HEK293 (cell line): ENCODE measurements at regions not wholly inside any gene's neighbourhood (a gene's known extent, or its start where the extent isn't known, plus 50 kb on each side); places are given as distances from the start of the nearest gene placed in this dataset.
"Not testable (repeated sequence)": the region's sequence is repeated elsewhere in the genome, so short reads cannot be mapped to it uniquely, and the experiment has no call there.

Experiments used
- CTCF ChIA-PET: fragments of 350-600 bp; formaldehyde crosslinking; extraction: SDS; loops from one replicate; lab custom pipeline; 2021; ENCODE audit warnings: antibody characterized with exemption; lab: Yijun Ruan, JAX
- POLR2A ChIA-PET: fragments of 300-600 bp; formaldehyde crosslinking; extraction: SDS; loops from one replicate; lab custom pipeline; 2020; ENCODE audit warnings: antibody characterized with exemption, inconsistent platforms; lab: Yijun Ruan, JAX
- H3K27ac ChIP-seq: fragments of 200-500 bp; sonication (Bioruptor generic); 2 replicates; pipeline ENCODE4 v1.5.1; 2014; ENCODE audit warnings: low read depth, low read length, control low read depth, inconsistent platforms; ENCODE audit errors: extremely low read depth
- H3K36me3 ChIP-seq, 2 experiments: fragments of 200-500 bp in 1 of 2; sonication (Bioruptor generic) in 1 of 2; 1 replicate in 1 of 2; 2 replicates in 1 of 2; pipeline ENCODE4 v1.5.1; 2014 to 2017; ENCODE audit warnings: inconsistent platforms in 2 of 2, low read length in 2 of 2; ENCODE audit not compliant: control insufficient read depth in 2 of 2, insufficient read depth in 1 of 2
- H3K4me1 ChIP-seq: fragments of 200-500 bp; sonication (Bioruptor generic); 2 replicates; pipeline ENCODE4 v1.5.1; 2014; ENCODE audit warnings: mild to moderate bottlenecking, low read length, inconsistent platforms; ENCODE audit not compliant: control insufficient read depth, insufficient read depth
- H3K4me3 ChIP-seq: 2 replicates; pipeline ENCODE4 v1.5.1; 2011; ENCODE audit warnings: low read depth, mild to moderate bottlenecking, control low read depth, low read length, moderate library complexity
- H3K9me3 ChIP-seq: fragments of 200-500 bp; sonication (Bioruptor generic); 2 replicates; pipeline ENCODE4 v1.5.1; 2014; ENCODE audit warnings: low read depth, low read length, inconsistent platforms; ENCODE audit not compliant: control insufficient read depth, insufficient read depth
- CTCF ChIP-seq: fragments of 450-650 bp; formaldehyde crosslinking; IDR thresholded peaks from 2 replicates; pipeline ENCODE4 v1.5.1; 2016; ENCODE audit warnings: missing biosample characterization, missing genetic modification characterization
- FEZF1 ChIP-seq: fragments of 450-650 bp; formaldehyde crosslinking; IDR thresholded peaks from 2 replicates; pipeline ENCODE4 v1.5.1; 2016; ENCODE audit warnings: missing biosample characterization, missing genetic modification characterization
- HOXA7 ChIP-seq: sonication (generic); formaldehyde crosslinking; IDR thresholded peaks from 2 replicates; pipeline ENCODE4 v1.8.1; 2022; ENCODE audit warnings: missing genetic modification reagents, borderline replicate concordance
- OVOL3 ChIP-seq: fragments of 450-650 bp; formaldehyde crosslinking; IDR thresholded peaks from 2 replicates; pipeline ENCODE4 v1.5.1; 2016; ENCODE audit warnings: missing biosample characterization, missing genetic modification characterization
- PRDM2 ChIP-seq: fragments of 450-650 bp; formaldehyde crosslinking; IDR thresholded peaks from 2 replicates; pipeline ENCODE4 v1.5.1; 2016; ENCODE audit warnings: missing biosample characterization, missing genetic modification characterization, borderline replicate concordance
- SCRT1 ChIP-seq: fragments of 450-650 bp; formaldehyde crosslinking; IDR thresholded peaks from 2 replicates; pipeline ENCODE4 v1.5.1; 2016; ENCODE audit warnings: missing biosample characterization, missing genetic modification characterization, borderline replicate concordance
- ZBTB48 ChIP-seq: fragments of 450-650 bp; formaldehyde crosslinking; IDR thresholded peaks from 2 replicates; pipeline ENCODE4 v1.5.1; 2016; ENCODE audit warnings: missing biosample characterization, missing genetic modification characterization
- ZNF157 ChIP-seq: fragments of 450-650 bp; formaldehyde crosslinking; IDR thresholded peaks from 2 replicates; pipeline ENCODE4 v1.5.1; 2016; ENCODE audit warnings: missing biosample characterization, missing genetic modification characterization
- ZNF16 ChIP-seq: fragments of 450-650 bp; formaldehyde crosslinking; IDR thresholded peaks from 2 replicates; pipeline ENCODE4 v1.5.1; 2016; ENCODE audit warnings: low read depth, missing biosample characterization, missing genetic modification characterization
- ZNF184 ChIP-seq: fragments of 450-650 bp; IDR thresholded peaks from 2 replicates; pipeline ENCODE4 v1.5.1; 2018; ENCODE audit warnings: missing biosample characterization, mild to moderate bottlenecking, missing genetic modification characterization
- ZNF19 ChIP-seq: fragments of 450-650 bp; formaldehyde crosslinking; IDR thresholded peaks from 2 replicates; pipeline ENCODE4; 2016; ENCODE audit warnings: missing biosample characterization, missing genetic modification characterization, low read depth
- ZNF302 ChIP-seq: fragments of 450-650 bp; formaldehyde crosslinking; IDR thresholded peaks from 2 replicates; pipeline ENCODE4 v1.5.1; 2016; ENCODE audit warnings: missing biosample characterization, missing genetic modification characterization, low read depth
- ZNF341 ChIP-seq: fragments of 450-650 bp; formaldehyde crosslinking; IDR thresholded peaks from 2 replicates; pipeline ENCODE4; 2016; ENCODE audit warnings: low read depth, missing biosample characterization, missing genetic modification characterization
- ZNF37A ChIP-seq: fragments of 450-650 bp; IDR thresholded peaks from 2 replicates; pipeline ENCODE4 v1.5.1; 2018; ENCODE audit warnings: missing biosample characterization, missing genetic modification characterization
- ZNF488 ChIP-seq: fragments of 450-650 bp; formaldehyde crosslinking; IDR thresholded peaks from 2 replicates; pipeline ENCODE4 v1.5.1; 2016; ENCODE audit warnings: missing biosample characterization, missing genetic modification characterization
- ZNF544 ChIP-seq: fragments of 450-650 bp; formaldehyde crosslinking; IDR thresholded peaks from 2 replicates; pipeline ENCODE4 v1.5.0; 2017; ENCODE audit warnings: missing biosample characterization, missing genetic modification characterization
- ZNF747 ChIP-seq: fragments of 450-650 bp; formaldehyde crosslinking; IDR thresholded peaks from 2 replicates; pipeline ENCODE4 v1.5.1; 2016; ENCODE audit warnings: missing biosample characterization, missing genetic modification characterization
- ZNF76 ChIP-seq: fragments of 450-650 bp; formaldehyde crosslinking; IDR thresholded peaks from 2 replicates; pipeline ENCODE4; 2016; ENCODE audit warnings: low read depth, missing biosample characterization, missing genetic modification characterization, borderline replicate concordance
- ZNF785 ChIP-seq: fragments of 450-650 bp; formaldehyde crosslinking; IDR thresholded peaks from 2 replicates; pipeline ENCODE4 v1.5.1; 2016; ENCODE audit warnings: missing biosample characterization, missing genetic modification characterization
- ZSCAN5A ChIP-seq: fragments of 450-650 bp; formaldehyde crosslinking; IDR thresholded peaks from 2 replicates; pipeline ENCODE4 v1.5.1; 2016; ENCODE audit warnings: missing biosample characterization, missing genetic modification characterization

- TF ChIP-seq ZNF544 (tag by site-specific recombination) (no peak), CTCF (tag by site-specific recombination) (no peak), ZNF341 (tag by site-specific recombination) (no peak), OVOL3 (tag by site-specific recombination) (no peak), ZSCAN5A (tag by site-specific recombination) (no peak)
Measured at GRCh38 chr3:127438951-127439350, 151.1 kb upstream of the PRR20G start (continued).

- POLR2A ChIA-PET = no interaction called here
- TF ChIP-seq ZNF16 (no peak), PRDM2 (tag by site-specific recombination) (no peak), ZBTB48 (no peak), ZNF19 (tag by site-specific recombination) (no peak), ZNF157 (no peak), ZNF785 (tag by site-specific recombination) (no peak), ZNF302 (tag by site-specific recombination) (no peak), ZNF76 (tag by site-specific recombination) (no peak), ZNF184 (tag by site-specific recombination) (no peak), HOXA7 (CRISPR knock-in tag) (no peak), FEZF1 (tag by site-specific recombination) (no peak), SCRT1 (tag by site-specific recombination) (no peak), ZNF488 (no peak), ZNF747 (tag by site-specific recombination) (no peak), ZNF37A (tag by site-specific recombination) (no peak)
- TF ChIP-seq, all 188 proteins: peak for 0
- Histone ChIP-seq H3K27ac (no peak overlapping the region), H3K4me3 (no peak overlapping the region), H3K4me1 (no peaks in the 10 kb centered on the region), H3K9me3 (no peaks in the 10 kb centered on the region), H3K36me3 (no peaks in the 10 kb centered on the region)
- CTCF ChIA-PET = interaction anchor here (0.8 kb wide), 1 partner anchor 17 kb away, joined by 3 read pairs; no protein-coding TSS in a partner anchor
Measured at GRCh38 chr3:127438371-127438770, 150.5 kb upstream of the PRR20G start.

- not testable (repeated sequence) for H3K4me3 ChIP-seq
- CTCF ChIA-PET = interaction anchor here (0.7 to 1.2 kb wide), 3 partner anchors 9 to 683 kb away, joined by 3 to 4 read pairs (median 4); no protein-coding TSS in a partner anchor
Measured at GRCh38 chr3:127435299-127435698, 147.5 kb upstream of the PRR20G start.

More at GRCh38 chr3:127435299-127435698, 147.5 kb upstream of the PRR20G start:
- H3K4me1 ChIP-seq, POLR2A ChIA-PET, H3K36me3 ChIP-seq, H3K27ac ChIP-seq, H3K9me3 ChIP-seq: not testable (repeated sequence)
